ENCODE measurements at regions not wholly inside any gene's neighbourhood (a gene's known extent, or its start where the extent isn't known, plus 50 kb on each side); places are given as distances from the start of the nearest gene placed in this dataset.

DNA sequence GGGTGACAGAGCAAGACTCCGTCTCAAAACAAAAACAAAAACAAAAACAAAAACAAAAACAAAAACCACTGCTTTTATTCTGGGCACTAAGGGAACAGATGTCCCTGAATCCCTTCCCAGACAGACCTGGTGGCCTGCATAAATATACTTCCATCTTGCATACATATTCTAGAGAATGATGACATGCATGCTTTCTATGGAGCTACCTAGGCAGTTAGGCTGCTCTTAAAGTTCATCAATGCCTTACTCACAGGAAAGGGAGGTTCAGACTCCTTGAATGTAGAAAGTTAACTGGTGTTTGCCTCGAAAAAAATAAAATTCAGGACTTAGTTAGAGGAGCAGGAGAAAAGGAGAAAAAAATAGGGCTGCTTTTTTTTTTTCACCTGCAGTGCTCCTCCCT, 72.6 kb downstream of the C3orf38 start:
- DNase-seq (ENCODE audit: low read depth): no peak
- H3K27me3 ChIP-seq (ENCODE audit: control insufficient read depth, insufficient read depth, low read length): no peaks in the 10 kb centered on the region
- H3K36me3 ChIP-seq (ENCODE audit: control insufficient read depth, insufficient read depth, low read length): no peaks in the 10 kb centered on the region
- TF ChIP-seq, protein P1, sequence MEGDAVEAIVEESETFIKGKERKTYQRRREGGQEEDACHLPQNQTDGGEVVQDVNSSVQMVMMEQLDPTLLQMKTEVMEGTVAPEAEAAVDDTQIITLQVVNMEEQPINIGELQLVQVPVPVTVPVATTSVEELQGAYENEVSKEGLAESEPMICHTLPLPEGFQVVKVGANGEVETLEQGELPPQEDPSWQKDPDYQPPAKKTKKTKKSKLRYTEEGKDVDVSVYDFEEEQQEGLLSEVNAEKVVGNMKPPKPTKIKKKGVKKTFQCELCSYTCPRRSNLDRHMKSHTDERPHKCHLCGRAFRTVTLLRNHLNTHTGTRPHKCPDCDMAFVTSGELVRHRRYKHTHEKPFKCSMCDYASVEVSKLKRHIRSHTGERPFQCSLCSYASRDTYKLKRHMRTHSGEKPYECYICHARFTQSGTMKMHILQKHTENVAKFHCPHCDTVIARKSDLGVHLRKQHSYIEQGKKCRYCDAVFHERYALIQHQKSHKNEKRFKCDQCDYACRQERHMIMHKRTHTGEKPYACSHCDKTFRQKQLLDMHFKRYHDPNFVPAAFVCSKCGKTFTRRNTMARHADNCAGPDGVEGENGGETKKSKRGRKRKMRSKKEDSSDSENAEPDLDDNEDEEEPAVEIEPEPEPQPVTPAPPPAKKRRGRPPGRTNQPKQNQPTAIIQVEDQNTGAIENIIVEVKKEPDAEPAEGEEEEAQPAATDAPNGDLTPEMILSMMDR (IDR thresholded peaks at IDR 0.05; ENCODE audit: insufficient read depth, low read length, poor library complexity, severe bottlenecking): no peak
- no peak overlapping the region for H3K4me3 ChIP-seq (ENCODE audit: low read depth, low read length)

DNA sequence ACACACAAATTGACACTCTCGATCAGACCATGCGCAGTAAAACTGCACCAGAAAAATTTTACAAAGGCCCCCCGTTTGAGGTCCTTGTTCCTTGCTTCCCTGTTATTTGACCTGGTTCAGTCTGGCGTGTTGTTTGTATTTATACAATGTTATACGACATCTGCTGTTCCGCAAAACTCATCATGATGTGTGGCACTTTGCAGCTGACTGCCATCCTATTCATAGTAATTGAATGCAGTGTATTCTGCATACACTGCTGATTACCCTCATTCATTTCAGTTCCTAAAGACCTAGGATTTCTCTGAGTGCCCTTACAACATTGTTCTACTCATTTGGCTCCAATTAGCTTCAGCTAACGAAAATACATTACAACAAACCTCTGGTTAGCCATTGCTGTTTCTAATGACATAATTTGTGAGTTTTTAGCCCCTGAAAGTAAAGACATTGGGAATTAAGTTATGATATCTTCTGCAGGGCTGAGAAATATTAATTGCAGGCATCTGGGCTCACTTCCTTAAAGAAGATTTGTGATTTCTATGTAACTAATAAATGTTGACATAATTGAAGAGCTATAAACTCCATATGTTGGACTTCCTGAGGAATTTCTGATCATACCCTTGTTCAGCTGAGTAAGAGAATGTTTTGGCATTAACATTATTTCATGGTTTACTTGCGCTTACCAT, 75.7 kb downstream of the C3orf38 start:
- H3K36me3 ChIP-seq (ENCODE audit: control insufficient read depth, insufficient read depth, low read length): no peaks in the 10 kb centered on the region
- no peaks in the 10 kb centered on the region for H3K27me3 ChIP-seq (ENCODE audit: control insufficient read depth, insufficient read depth, low read length)
- TF ChIP-seq, protein P1 (IDR thresholded peaks at IDR 0.05; ENCODE audit: insufficient read depth, low read length, poor library complexity, severe bottlenecking): no peak
- no peak for DNase-seq (ENCODE audit: low read depth)
- no peak overlapping the region for H3K4me3 ChIP-seq (ENCODE audit: low read depth, low read length)

DNA sequence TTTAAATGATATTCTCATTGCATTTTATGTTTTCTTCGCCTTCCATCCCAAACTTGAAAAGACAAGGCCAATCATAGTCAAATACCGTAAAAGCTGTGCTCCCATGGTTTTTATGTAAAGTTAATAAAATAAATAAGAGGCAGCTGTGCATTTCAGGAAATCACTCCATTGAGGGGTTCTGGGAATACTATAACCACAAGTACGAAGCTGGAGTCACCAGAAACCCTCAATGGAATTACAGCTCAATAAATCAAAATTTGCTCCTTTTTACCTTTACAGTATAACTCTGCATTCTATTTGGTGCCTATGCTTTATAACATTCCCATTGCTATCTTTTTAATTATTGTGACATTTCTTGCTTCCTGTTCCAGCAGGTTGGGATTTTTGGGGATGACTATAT, 77.2 kb downstream of the C3orf38 start:
- no peak overlapping the region for H3K4me3 ChIP-seq (ENCODE audit: low read depth, low read length)
- H3K36me3 ChIP-seq (ENCODE audit: control insufficient read depth, insufficient read depth, low read length): no peaks in the 10 kb centered on the region
- TF ChIP-seq, protein P1 (IDR thresholded peaks at IDR 0.05; ENCODE audit: insufficient read depth, low read length, poor library complexity, severe bottlenecking): no peak
- no peaks in the 10 kb centered on the region for H3K27me3 ChIP-seq (ENCODE audit: control insufficient read depth, insufficient read depth, low read length)
- DNase-seq (ENCODE audit: low read depth): no peak

DNA sequence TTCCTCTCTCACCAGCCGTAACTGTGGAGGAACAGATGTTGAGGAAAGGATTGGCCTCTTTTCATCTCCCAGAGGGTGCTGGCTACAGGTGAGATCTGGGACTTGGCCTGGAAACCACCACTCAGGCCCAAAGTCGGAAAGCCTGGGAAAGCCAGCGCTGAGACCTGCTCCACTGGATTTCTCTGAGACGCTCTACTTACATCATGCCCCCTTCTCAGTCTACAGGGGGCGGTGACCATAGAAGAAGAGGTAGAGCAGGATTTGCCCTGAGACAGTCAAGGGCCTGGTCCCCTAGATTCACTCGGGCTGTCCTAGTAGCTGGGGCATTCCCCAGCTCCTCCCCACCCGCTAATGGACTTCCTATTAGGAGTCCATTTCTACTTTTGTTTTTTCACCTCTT, 80.9 kb downstream of the C3orf38 start:
- TF ChIP-seq, protein P1 (IDR thresholded peaks at IDR 0.05; ENCODE audit: insufficient read depth, low read length, poor library complexity, severe bottlenecking): no peak
- Histone ChIP-seq H3K27me3 (ENCODE audit: control insufficient read depth, insufficient read depth, low read length) (no peaks in the 10 kb centered on the region), H3K4me3 (ENCODE audit: low read depth, low read length) (no peak overlapping the region), H3K36me3 (ENCODE audit: control insufficient read depth, insufficient read depth, low read length) (no peaks in the 10 kb centered on the region)
- no peak for DNase-seq (ENCODE audit: low read depth)

DNA sequence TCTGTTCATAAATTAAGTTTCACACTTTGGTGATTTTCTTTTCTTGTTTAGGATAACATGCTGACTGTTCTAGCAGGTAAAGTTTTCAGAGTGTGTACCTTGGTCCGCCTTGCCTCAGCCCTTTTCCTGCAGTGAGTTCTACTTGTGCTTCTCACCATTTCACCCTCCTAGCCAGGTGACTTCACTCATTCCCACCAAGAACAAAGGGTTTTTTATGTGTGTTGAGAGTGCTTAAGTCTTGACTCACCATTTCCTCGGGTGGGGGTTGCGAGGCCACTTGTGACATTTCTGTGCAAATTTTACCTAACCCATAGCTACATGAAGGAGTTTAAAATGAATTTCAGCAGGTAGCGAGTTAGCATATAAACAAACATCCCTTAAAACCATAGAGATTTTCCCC, 81.4 kb downstream of the C3orf38 start:
- TF ChIP-seq, protein P1 (IDR thresholded peaks at IDR 0.05; ENCODE audit: insufficient read depth, low read length, poor library complexity, severe bottlenecking): no peak
- Histone ChIP-seq H3K4me3 (ENCODE audit: low read depth, low read length) (no peak overlapping the region), H3K27me3 (ENCODE audit: control insufficient read depth, insufficient read depth, low read length) (no peaks in the 10 kb centered on the region), H3K36me3 (ENCODE audit: control insufficient read depth, insufficient read depth, low read length) (no peaks in the 10 kb centered on the region)
- DNase-seq (ENCODE audit: low read depth): peak; percentile 57

DNA sequence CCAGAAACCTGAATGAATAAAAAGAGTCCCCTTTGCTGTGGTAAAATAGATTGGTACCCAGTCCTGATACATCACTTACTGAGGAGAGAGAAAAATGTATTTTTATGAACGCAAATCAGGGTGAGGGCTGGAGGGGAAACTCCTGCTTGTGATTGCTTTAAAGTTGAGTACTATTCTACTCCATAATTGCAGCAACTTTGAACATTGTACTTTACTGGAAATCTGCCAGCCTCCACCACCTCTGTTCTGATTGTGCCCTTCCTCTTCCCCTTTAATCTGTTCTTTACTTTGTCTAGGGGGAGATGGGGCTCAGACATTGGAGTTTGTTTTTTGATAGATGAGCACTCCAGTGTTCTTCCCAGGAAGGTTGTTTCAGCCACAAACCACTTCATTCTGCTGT, 81.9 kb downstream of the C3orf38 start:
- TF ChIP-seq, protein P1 (IDR thresholded peaks at IDR 0.05; ENCODE audit: insufficient read depth, low read length, poor library complexity, severe bottlenecking): no peak
- Histone ChIP-seq H3K36me3 (ENCODE audit: control insufficient read depth, insufficient read depth, low read length) (no peaks in the 10 kb centered on the region), H3K4me3 (ENCODE audit: low read depth, low read length) (no peak overlapping the region), H3K27me3 (ENCODE audit: control insufficient read depth, insufficient read depth, low read length) (no peaks in the 10 kb centered on the region)
- no peak for DNase-seq (ENCODE audit: low read depth)
